ENCODE measurements at regions not wholly inside any gene's neighbourhood (a gene's known extent, or its start where the extent isn't known, plus 50 kb on each side); places are given as distances from the start of the nearest gene placed in this dataset.

DNA sequence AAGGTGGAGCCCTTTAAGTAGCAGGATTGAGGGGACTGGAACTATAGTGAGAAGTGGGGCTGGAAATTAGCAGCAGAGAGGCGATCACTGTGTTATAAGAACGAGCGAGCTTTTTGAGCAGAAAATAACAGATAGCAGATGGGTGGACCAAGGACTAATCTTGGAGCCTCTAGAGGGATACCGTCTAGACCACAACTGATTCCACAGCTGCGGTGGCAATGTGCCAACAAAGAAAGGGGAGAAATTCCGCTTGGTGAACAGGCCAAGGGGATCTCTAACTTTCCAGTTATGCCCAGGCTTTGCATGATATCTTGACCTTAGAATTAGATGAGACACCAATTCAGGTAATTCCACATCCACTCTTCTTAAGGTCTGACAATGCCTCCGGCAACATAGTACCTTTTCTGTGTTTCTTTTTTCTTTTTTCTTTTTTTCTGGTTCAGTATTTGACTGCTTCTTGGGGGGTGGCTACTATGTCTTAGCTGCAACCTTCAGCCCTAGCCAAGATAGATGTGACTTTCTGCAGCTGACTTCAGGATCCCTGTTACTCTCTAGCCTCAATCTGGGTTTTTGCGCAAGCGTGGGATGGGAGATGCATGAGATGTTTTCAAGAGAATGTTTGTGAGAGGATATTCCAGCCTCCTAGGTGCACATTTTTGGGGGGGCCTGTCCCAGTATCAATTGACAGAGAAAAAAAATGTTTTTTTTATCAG is 143.4 kb upstream of the CPSF6 start:
- no peak for DNase-seq (ENCODE audit: low read depth in 2 of 2)

GRCh38 chr12:69096669-69097335 is 142.6 kb upstream of the CPSF6 start:
- DNase-seq (ENCODE audit: low read depth in 2 of 2): no peak

- no peak for DNase-seq (ENCODE audit: low read depth in 2 of 2)
Observed at GRCh38 chr12:69097619-69098368, 141.6 kb upstream of the CPSF6 start.

DNA sequence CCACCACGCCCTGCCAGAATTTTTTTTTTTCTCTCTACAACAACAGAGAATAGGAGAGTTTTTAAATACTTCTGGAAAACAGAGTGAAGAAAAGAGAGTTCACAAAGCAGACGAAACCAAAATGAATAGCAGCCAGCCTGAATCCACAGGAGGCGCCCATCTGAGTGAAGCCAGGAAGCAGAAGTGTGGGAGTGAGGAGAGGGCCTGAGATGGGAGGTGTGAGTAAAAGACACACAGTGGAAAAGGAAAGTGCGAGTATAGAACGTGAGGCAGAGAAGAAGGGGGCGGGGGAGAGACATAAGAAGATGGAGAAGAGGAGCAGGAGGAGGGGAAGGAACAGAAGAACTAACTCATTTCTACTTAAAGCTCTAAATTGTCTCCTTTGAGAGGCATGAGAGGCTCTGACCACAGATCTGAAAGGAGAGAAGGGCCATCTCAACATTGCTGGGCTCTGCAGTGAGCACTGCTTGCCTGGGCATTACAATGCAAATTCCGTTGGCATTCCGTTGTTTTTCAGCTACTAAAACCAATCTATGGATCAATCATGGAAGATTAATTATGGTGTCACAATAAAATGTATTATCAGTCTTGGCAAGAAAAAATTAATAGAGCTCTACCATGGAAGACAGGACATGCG is 140.1 kb upstream of the CPSF6 start:
- peak in 1 of 2 donors; percentile 2 for DNase-seq (ENCODE audit: low read depth in 2 of 2)

GRCh38 chr12:69101505-69101904 is 137.9 kb upstream of the CPSF6 start:
- DNase-seq (ENCODE audit: low read depth in 2 of 2): no peak

DNA sequence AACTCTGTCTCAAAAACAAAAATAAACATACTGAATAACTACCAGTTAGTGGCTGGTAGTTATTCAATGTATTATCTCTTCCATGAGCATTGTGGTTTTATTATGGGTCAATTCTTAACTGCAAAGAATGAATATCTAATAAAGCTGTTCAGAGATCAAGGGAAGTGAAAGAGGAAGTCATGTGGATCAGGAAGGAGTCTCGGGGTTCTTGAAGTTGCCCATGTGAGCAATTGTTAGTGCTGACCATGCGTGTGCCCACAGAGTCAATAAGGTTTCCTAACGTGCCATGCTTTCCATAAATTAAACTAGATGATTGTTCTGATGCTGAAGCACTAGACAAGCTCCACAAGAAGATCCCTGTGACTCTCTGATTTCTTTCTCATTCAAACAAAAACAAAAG is 136.5 kb upstream of the CPSF6 start:
- no peak for DNase-seq (ENCODE audit: low read depth in 2 of 2)

DNA sequence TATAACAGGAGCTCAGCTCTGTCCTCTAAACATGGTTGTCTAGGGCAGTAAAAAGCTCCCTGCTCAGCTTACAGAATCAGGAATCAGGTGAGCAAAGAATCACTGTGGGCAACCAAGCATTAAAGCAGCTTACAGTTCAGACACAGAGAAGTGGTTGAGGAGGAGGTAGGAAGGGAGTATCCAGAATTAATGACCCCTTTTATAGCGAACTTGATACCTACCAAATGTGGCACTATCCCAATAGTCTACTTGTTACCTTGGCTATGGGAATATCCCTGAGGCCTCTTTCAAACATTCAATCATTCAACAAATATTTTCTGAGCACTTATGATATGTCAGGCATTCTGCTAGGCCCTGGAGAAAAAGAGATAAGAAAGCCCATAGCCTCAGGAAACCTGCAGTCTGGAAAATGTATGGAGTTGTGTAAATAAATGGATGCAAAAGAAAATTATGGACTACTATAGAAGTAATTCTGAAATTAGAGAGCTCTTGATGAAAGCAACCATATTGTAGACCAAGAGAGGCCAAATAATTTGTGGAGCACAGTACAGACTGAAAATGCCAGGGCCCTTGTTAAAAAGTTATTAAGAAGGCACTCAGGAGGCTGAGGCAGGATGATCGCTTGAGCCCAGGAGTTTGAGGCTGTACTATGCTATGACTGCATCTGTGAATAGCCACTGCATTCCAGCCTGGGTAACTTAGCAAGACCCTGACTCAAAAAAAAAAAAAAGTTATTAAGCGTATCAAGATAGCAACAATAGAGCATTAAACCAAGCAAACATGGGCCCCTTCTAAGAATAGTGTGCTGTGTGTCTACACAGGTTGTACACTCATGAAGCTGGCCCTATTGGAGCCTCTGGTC is 134.0 kb upstream of the CPSF6 start:
- DNase-seq (ENCODE audit: low read depth in 2 of 2): no peak

DNA sequence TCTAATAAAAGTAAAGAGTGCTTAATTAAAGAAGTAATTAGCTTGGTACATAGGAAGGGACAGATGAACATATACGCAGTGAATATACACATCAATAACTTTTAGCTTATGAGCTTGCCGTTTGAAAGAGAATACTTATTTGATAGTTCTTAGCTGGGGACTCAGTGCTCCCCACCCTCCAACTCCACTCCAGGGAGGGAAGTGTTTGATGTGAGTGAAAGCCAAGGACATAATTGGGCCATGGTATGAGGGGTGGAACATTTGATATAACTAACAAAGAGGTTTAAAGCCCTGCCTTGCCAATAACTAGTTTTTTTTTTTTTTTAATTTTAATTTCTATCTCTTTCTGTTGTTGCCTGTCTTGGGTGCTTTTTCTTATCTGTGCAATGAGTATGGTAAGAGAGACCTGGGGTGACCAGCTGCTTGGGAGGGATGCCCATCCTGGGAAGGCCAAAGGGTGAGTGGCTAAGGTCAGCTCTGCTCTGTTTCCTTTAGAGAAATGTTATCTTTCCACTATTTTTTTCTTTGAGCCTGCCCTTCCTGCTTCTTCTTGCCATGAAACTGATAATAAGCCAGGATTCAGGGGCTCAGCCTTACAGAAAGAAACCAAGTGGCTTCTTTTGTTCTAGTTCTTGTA is 132.8 kb upstream of the CPSF6 start:
- DNase-seq (ENCODE audit: low read depth in 2 of 2): no peak

GRCh38 chr12:69107541-69107940 is 131.8 kb upstream of the CPSF6 start:
- DNase-seq (ENCODE audit: low read depth in 2 of 2): no peak

- DNase-seq (ENCODE audit: low read depth in 2 of 2): no peak
Observed at GRCh38 chr12:69108037-69108436, 131.3 kb upstream of the CPSF6 start.

DNA sequence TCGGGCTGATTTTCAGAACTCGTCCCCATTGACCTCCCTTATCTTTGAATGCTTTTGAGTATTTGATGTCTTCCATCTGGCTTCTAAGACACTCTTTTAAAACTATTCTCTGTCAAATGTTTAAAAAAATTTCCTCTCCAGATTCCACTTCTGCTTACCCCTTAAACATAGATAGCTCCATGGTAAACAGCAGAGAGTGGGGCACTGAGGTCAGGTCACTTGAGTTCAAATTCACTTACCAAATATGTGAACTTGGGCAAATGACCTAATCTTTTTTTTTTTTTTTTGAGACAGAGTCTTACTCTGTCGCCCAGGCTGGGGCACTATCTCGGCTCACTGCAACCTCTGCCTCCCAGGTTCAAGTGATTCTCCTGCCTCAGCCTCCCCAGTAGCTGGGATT is 126.8 kb upstream of the CPSF6 start:
- DNase-seq (ENCODE audit: low read depth in 2 of 2): no peak

DNA sequence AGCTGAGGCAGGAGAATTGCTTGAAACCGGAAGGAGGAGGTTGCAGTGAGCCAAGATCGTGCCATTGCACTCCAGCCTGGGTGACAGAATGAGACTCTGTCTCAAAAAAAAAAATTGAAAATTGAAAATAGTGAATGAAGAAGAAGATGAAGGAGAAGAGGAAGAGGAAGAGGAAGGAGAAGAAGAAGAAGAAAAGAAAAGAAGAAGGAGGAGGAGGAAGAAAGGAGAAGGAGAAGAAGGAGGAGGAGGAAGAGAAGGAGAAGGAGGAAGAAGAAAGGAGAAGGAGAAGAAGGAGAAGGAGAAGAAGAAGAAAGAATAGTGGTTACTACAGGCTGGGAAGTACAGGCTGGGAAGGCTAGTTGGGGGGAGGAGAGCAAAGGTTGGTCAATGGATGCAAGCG is 124.3 kb upstream of the CPSF6 start:
- DNase-seq (ENCODE audit: low read depth in 2 of 2): no peak

DNA sequence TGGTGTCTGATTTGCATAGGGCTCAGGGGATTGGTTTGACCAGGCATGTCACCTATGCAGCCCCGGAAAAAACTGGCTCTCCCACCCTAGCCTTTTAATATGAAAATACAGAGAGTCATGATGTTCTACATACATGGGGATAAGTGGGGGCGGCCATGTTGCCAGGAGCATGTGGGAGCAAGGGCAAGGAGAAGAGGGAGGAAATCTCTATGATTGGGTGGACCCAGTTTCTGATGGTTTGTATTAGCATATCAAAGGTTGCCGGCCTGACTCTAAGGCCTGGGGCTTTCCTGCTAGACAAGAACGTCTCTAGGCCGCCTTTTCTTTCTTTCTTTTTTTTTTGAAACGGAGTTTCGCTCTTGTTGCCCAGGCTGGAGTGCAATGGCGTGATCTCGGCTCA is 123.4 kb upstream of the CPSF6 start:
- no peak for DNase-seq (ENCODE audit: low read depth in 2 of 2)

DNA sequence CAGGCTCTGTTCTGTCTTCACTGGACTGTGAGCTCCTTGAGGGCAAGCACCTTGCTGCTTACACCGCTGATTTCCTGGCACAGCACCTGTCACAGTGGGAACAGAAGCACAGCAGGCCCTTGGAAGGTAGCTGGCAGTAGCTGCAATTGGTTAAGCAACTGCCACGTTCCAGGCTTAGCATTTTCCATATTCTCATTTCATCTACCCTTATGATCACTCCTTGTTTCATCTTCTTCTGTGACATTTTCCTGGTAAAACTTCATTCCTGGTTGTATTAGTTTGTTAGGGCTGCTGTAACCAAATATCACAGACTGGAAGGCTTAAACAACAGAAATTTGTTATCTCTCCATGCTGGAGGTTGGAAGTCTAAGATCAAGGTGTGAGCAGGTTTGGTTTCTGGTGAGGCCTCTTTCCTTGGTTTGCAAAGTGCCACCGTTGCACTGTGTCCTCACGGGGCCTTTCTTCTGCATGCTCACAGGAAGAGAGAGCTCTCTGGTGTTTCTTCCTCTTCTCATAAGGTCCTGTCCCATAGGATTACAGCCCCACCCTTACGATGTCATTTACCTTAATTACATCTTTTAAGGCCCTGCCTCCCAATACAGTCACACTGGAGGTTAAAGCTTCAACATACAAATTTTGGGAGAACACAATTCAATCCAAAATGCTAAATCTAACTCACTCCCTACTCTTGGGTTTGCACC is 121.7 kb upstream of the CPSF6 start:
- no peak for DNase-seq (ENCODE audit: low read depth in 2 of 2)

- no peak for DNase-seq (ENCODE audit: low read depth in 2 of 2)
Observed at GRCh38 chr12:69118516-69118915, 120.9 kb upstream of the CPSF6 start.

- no peak for DNase-seq (ENCODE audit: low read depth in 2 of 2)
Observed at GRCh38 chr12:69119770-69120169, 119.6 kb upstream of the CPSF6 start.

- DNase-seq (ENCODE audit: low read depth in 2 of 2): no peak
Observed at GRCh38 chr12:69120354-69120753, 119.0 kb upstream of the CPSF6 start.

DNA sequence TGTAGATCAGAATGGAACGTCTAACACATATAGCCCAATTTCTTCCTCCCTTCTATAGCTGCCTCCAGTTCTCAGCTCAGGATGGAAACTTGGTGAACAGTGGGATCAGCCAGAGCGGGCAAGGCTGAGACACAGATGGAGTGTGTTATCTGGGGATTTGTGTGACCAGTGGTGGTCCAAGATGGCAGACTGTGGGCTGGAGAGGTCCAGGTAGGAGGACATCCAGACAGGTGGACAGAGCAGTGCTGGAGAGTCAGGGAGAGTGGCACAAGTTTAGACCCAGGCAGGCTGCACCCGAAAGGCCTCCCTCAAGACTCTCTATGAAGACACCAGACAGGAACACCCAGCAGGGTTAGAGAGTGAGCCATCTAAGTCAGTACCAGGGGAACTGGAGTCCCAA is 116.1 kb upstream of the CPSF6 start:
- no peak for DNase-seq (ENCODE audit: low read depth in 2 of 2)

DNA sequence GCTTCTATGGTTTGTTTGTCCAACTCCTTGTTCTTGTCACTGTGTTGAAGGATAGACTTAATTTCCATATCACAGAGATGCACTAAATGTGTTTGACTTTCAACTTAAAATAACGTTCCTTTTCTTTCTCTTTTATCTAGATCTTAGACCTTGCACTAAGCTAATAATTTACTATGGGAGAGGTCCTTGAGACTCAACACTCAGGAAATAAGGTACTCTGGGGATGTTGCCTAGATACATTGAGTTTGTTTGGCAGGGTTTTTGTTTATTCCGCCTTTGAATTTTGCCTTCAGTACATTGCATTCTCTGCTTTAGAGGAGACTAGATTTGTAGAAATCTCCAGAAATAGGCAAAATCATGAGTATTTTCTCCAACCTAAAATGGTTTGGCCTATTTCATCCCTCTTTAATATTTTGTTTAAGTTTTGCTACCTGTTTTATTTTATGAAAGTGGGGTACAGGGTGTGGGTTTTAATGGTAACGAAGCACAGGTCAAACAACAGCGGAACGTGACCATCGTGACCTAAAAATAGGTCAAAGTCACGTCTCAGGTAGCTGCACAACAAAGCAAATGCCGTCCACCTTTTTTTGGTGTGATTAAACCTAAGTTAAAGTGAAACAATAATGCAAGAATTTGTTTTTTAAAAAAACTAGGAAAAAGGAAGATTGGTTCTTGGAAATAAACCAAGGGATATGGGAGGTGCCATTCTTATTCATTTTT is 115.3 kb upstream of the CPSF6 start:
- DNase-seq (ENCODE audit: low read depth in 2 of 2): no peak

DNA sequence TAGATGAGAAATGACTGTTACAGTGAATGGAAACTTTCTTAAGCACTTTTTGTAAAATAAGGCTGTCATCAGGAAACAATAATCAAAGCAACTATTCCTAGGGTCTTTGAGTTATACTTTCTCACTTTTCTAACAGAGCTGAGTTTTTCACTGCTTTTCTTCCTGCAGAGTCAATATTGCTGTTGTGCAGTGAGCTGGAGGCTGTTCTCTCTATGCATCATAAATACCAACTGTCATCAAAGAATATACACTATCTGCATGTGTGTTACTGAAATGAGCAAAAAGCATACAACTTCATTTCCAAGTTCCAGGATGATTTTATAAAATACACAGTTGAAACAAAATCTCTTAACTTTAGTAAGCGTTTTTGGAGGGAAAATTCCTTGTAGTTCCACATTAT is 110.4 kb upstream of the CPSF6 start:
- DNase-seq (ENCODE audit: low read depth in 2 of 2): no peak

All from stimulated activated CD4-positive, alpha-beta T cell treated with anti-CD3 and anti-CD28 coated beads, Interleukin-4, amount 100 ng/mL, for 48 hours (primary cell).